HepG2 (cell line): ENCODE measurements at regions not wholly inside any gene's neighbourhood (a gene's known extent, or its start where the extent isn't known, plus 50 kb on each side); places are given as distances from the start of the nearest gene placed in this dataset.

Experiments used
- CTCF ChIP-seq: sonication (generic); formaldehyde crosslinking; IDR thresholded peaks from 2 replicates; pipeline ENCODE4 v1.5.0; 2020; ENCODE audit warnings: mild to moderate bottlenecking, missing genetic modification reagents, moderate library complexity
- EZH2 ChIP-seq: conservative IDR thresholded peaks from 2 replicates; pipeline ENCODE4 v1.6.1; 2012; ENCODE audit warnings: mild to moderate bottlenecking, low read depth, low read length, moderate library complexity

GRCh38 chr10:10855151-10855581 is 162.5 kb upstream of the CELF2 start:
- no peak for TF ChIP-seq CTCF (CRISPR knock-in tag)
- no peak for TF ChIP-seq EZH2
